Skeletal muscle satellite cell (primary cell): ENCODE measurements at regions not wholly inside any gene's neighbourhood (a gene's known extent, or its start where the extent isn't known, plus 50 kb on each side); places are given as distances from the start of the nearest gene placed in this dataset.

Experiments used
- H3K27me3 ChIP-seq: 2 replicates; pipeline ENCODE4 v1.7.0; 2013; ENCODE audit warnings: low read length; ENCODE audit not compliant: control insufficient read depth, insufficient read depth
- H3K36me3 ChIP-seq: 2 replicates; pipeline ENCODE4 v1.7.0; 2013; ENCODE audit warnings: mild to moderate bottlenecking, control low read depth, low read length; ENCODE audit not compliant: insufficient read depth
- H3K4me1 ChIP-seq: 2 replicates; pipeline ENCODE4 v1.7.0; 2013; ENCODE audit warnings: low read length; ENCODE audit not compliant: control insufficient read depth, insufficient read depth
- H3K4me2 ChIP-seq: 2 replicates; pipeline ENCODE4 v1.7.0; 2013; ENCODE audit warnings: mild to moderate bottlenecking, low read length
- H3K4me3 ChIP-seq: 2 replicates; pipeline ENCODE4 v1.7.0; 2013; ENCODE audit warnings: low read length
- H3K9ac ChIP-seq: 2 replicates; pipeline ENCODE4 v1.7.0; 2013; ENCODE audit warnings: mild to moderate bottlenecking, low read depth, low read length, moderate library complexity
- H3K9me3 ChIP-seq: replicated peaks from 2 replicates; pipeline ENCODE4 v1.7.0; 2013; ENCODE audit warnings: mild to moderate bottlenecking, control low read depth, low read length

GRCh38 chr7:84553711-84554110 lies 359.1 kb upstream of the SEMA3A start:
- Histone ChIP-seq H3K36me3 (no peaks in the 10 kb centered on the region), H3K27me3 (no peaks in the 10 kb centered on the region), H3K4me1 (peaks cover under 1% of the 10 kb centered on the region), H3K4me2 (no peak overlapping the region), H3K9me3 (peaks cover 4% of the 10 kb centered on the region), H3K9ac (no peak overlapping the region), H3K4me3 (no peak overlapping the region)

GRCh38 chr7:84549409-84549808 lies 354.8 kb upstream of the SEMA3A start:
- Histone ChIP-seq H3K4me3 (no peak overlapping the region), H3K4me2 (no peak overlapping the region), H3K36me3 (no peaks in the 10 kb centered on the region), H3K27me3 (no peaks in the 10 kb centered on the region), H3K4me1 (peaks cover 5% of the 10 kb centered on the region), H3K9me3 (no peaks in the 10 kb centered on the region), H3K9ac (no peak overlapping the region)

GRCh38 chr7:84548366-84549365 lies 354.1 kb upstream of the SEMA3A start:
- Histone ChIP-seq H3K27me3 (no peaks in the 10 kb centered on the region), H3K4me3 (no peak overlapping the region), H3K36me3 (no peaks in the 10 kb centered on the region), H3K9me3 (no peaks in the 10 kb centered on the region), H3K4me1 (peaks cover 5% of the 10 kb centered on the region), H3K9ac (no peak overlapping the region), H3K4me2 (no peak overlapping the region)

- no peak overlapping the region for H3K4me3 ChIP-seq
- peaks cover 5% of the 10 kb centered on the region for H3K4me1 ChIP-seq
- H3K4me2 ChIP-seq = no peak overlapping the region
- no peaks in the 10 kb centered on the region for H3K27me3 ChIP-seq
- no peak overlapping the region for H3K9ac ChIP-seq
- no peaks in the 10 kb centered on the region for H3K9me3 ChIP-seq
- H3K36me3 ChIP-seq = no peaks in the 10 kb centered on the region
Measured at GRCh38 chr7:84547331-84547730, 352.7 kb upstream of the SEMA3A start.

- peaks cover 5% of the 10 kb centered on the region for H3K4me1 ChIP-seq
- H3K4me3 ChIP-seq = no peak overlapping the region
- H3K9me3 ChIP-seq = no peaks in the 10 kb centered on the region
- no peaks in the 10 kb centered on the region for H3K36me3 ChIP-seq
- H3K27me3 ChIP-seq = no peaks in the 10 kb centered on the region
- H3K4me2 ChIP-seq = no peak overlapping the region
- no peak overlapping the region for H3K9ac ChIP-seq
Measured at GRCh38 chr7:84546403-84546802, 351.8 kb upstream of the SEMA3A start.

- Histone ChIP-seq H3K27me3 (no peaks in the 10 kb centered on the region), H3K4me2 (no peak overlapping the region), H3K4me3 (no peak overlapping the region), H3K9ac (no peak overlapping the region), H3K9me3 (no peaks in the 10 kb centered on the region), H3K4me1 (no peaks in the 10 kb centered on the region), H3K36me3 (no peaks in the 10 kb centered on the region)
Measured at GRCh38 chr7:84538268-84538667, 343.7 kb upstream of the SEMA3A start.

- no peaks in the 10 kb centered on the region for H3K27me3 ChIP-seq
- no peak overlapping the region for H3K4me3 ChIP-seq
- H3K36me3 ChIP-seq = no peaks in the 10 kb centered on the region
- no peaks in the 10 kb centered on the region for H3K9me3 ChIP-seq
- H3K4me1 ChIP-seq = no peaks in the 10 kb centered on the region
- H3K9ac ChIP-seq = no peak overlapping the region
- H3K4me2 ChIP-seq = no peak overlapping the region
Measured at GRCh38 chr7:84536271-84536870, 341.8 kb upstream of the SEMA3A start.

GRCh38 chr7:84535580-84536270 lies 341.1 kb upstream of the SEMA3A start:
- Histone ChIP-seq H3K9me3 (no peaks in the 10 kb centered on the region), H3K4me2 (no peak overlapping the region), H3K9ac (no peak overlapping the region), H3K4me1 (no peaks in the 10 kb centered on the region), H3K27me3 (no peaks in the 10 kb centered on the region), H3K4me3 (no peak overlapping the region), H3K36me3 (no peaks in the 10 kb centered on the region)

GRCh38 chr7:84533182-84533581 lies 338.6 kb upstream of the SEMA3A start:
- Histone ChIP-seq H3K9ac (no peak overlapping the region), H3K4me1 (peaks cover 13% of the 10 kb centered on the region), H3K36me3 (no peaks in the 10 kb centered on the region), H3K4me2 (no peak overlapping the region), H3K4me3 (no peak overlapping the region), H3K9me3 (no peaks in the 10 kb centered on the region), H3K27me3 (no peaks in the 10 kb centered on the region)

- H3K27me3 ChIP-seq = no peaks in the 10 kb centered on the region
- H3K36me3 ChIP-seq = no peaks in the 10 kb centered on the region
- H3K4me1 ChIP-seq = peaks cover 13% of the 10 kb centered on the region
- no peaks in the 10 kb centered on the region for H3K9me3 ChIP-seq
- no peak overlapping the region for H3K4me3 ChIP-seq
- no peak overlapping the region for H3K4me2 ChIP-seq
- H3K9ac ChIP-seq = no peak overlapping the region
Measured at GRCh38 chr7:84532196-84532595, 337.6 kb upstream of the SEMA3A start.

GRCh38 chr7:84529480-84530205 lies 335.1 kb upstream of the SEMA3A start:
- peaks cover 24% of the 10 kb centered on the region for H3K4me1 ChIP-seq
- H3K36me3 ChIP-seq = no peaks in the 10 kb centered on the region
- no peak overlapping the region for H3K4me3 ChIP-seq
- H3K9ac ChIP-seq = no peak overlapping the region
- no peaks in the 10 kb centered on the region for H3K9me3 ChIP-seq
- H3K27me3 ChIP-seq = no peaks in the 10 kb centered on the region
- peak overlapping the region; percentile 33 for H3K4me2 ChIP-seq
